ENCODE measurements at regions not wholly inside any gene's neighbourhood (a gene's known extent, or its start where the extent isn't known, plus 50 kb on each side); places are given as distances from the start of the nearest gene placed in this dataset.

- no peak overlapping the region for H3K4me3 ChIP-seq (ENCODE audit: low read length)
- no peak for TF ChIP-seq CTCF (conservative IDR thresholded peaks at IDR 0.05; ENCODE audit: low read length)
- DNase-seq (ENCODE audit: low read depth), result peak; percentile 3
Measured at GRCh38 chr4:126136922-126137781, 822.4 kb downstream of the FAT4 start.

DNA sequence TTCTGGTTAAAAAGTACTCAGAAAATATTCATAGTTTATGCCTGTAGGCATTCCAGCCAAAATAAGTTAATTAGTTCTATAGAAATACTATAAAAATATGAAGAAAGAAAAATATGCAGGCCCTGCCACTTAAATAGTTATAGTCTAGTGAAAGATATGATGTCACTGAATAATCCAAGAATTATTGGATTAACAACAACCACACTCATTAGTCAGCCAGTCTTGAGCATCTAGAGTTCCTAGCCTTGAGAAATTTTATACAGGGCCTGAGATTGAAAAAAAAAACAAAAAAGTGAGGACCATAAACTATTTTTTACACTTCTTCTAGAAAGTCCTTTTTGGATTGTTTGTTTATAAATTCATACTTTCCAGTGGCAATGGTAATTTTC lies 823.0 kb downstream of the FAT4 start:
- no peak for TF ChIP-seq CTCF (conservative IDR thresholded peaks at IDR 0.05; ENCODE audit: low read length)
- no peak overlapping the region for H3K4me3 ChIP-seq (ENCODE audit: low read length)
- peak; percentile 4 for DNase-seq (ENCODE audit: low read depth)

- no peak overlapping the region for H3K4me3 ChIP-seq (ENCODE audit: low read length)
- peak; percentile 30 for DNase-seq (ENCODE audit: low read depth)
- TF ChIP-seq CTCF (conservative IDR thresholded peaks at IDR 0.05; ENCODE audit: low read length), result no peak
Measured at GRCh38 chr4:126144543-126145237, 829.9 kb downstream of the FAT4 start.

DNA sequence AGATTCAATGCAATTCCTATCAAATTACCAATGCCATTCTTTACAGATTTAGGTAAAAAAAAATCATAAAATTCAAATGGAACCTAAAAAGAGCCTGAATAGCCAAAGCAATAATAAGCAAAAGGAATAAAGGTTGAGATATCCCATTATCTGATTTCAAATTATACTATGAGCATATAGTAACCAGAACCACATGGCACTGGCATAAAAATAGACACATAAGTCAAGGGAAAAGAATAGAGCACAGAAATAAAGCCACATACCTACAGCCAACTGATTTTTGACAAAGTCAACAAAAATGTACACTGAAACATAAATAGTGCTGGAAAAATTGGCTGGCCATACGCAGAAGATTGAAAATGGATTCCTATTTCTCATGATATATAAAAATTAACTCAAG lies 853.7 kb downstream of the FAT4 start:
- no peak for TF ChIP-seq CTCF (conservative IDR thresholded peaks at IDR 0.05; ENCODE audit: low read length)
- DNase-seq (ENCODE audit: low read depth), result no peak
- no peak overlapping the region for H3K4me3 ChIP-seq (ENCODE audit: low read length)

DNA sequence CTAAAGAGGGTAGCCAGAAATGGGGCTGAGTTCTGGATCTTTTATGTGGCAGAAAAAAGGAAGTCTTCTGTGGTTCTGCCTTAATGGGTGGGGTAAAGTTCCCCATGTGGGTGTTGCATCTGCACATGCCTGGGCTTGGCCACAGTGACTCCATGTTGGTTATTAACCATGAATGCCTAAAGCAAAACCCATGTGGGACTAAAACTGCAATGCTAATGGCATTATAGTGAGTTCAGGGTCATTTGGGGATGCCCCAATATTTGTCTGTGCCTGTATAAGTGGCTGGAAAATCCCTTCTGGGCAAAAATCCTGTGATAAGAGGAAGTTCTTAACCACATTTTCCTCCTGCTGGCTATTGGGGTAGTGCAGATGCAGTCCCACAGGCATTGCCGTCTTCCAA lies 857.4 kb downstream of the FAT4 start:
- H3K4me3 ChIP-seq (ENCODE audit: low read length), result no peak overlapping the region
- TF ChIP-seq CTCF (conservative IDR thresholded peaks at IDR 0.05; ENCODE audit: low read length), result no peak
- no peak for DNase-seq (ENCODE audit: low read depth)

GRCh38 chr4:126174627-126175026 lies 859.9 kb downstream of the FAT4 start:
- no peak overlapping the region for H3K4me3 ChIP-seq (ENCODE audit: low read length)
- DNase-seq (ENCODE audit: low read depth), result no peak
- TF ChIP-seq CTCF (conservative IDR thresholded peaks at IDR 0.05; ENCODE audit: low read length), result no peak

DNA sequence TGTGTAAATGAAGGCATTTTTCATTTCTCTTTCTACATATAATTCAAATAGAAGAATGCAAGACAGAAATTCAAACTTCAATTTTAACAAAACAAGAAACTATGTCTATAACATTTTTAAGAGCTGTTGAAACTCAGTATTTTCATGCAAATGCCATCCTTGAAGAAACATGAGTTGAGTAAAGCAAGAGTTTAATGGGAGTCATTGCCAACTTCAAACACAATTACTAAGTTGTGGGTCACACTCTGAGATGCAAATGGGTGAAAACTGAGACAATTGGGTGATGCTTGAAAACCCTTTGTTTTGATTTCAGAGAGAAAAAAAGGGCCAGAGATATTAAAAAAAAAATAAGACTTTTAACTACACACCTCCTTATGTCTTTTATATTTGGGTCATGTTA lies 865.9 kb downstream of the FAT4 start:
- no peak for TF ChIP-seq CTCF (conservative IDR thresholded peaks at IDR 0.05; ENCODE audit: low read length)
- no peak for DNase-seq (ENCODE audit: low read depth)
- H3K4me3 ChIP-seq (ENCODE audit: low read length), result no peak overlapping the region
